ENCODE measurements at regions not wholly inside any gene's neighbourhood (a gene's known extent, or its start where the extent isn't known, plus 50 kb on each side); places are given as distances from the start of the nearest gene placed in this dataset.

DNA sequence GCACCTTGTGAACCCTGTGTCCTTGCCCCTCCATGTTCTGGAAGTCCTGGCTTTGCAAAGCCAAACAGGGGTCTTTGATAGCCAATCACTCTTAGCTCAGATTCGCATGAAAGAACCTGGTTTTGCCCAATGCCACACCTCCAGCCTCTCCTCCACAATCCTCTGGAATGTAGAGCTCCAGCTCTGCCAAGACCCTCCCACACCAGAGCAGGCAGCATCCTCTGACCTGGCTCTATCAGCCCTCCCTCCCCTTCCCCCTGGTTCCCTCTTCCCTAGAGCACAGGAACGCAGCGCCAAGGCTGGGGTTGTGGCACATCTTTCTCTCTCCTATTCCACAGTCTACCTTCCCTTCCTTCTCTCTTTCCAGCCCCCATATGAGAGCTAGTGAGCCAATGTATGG is 133.3 kb downstream of the RPLP1 start:
- TF ChIP-seq CTCF (conservative IDR thresholded peaks at IDR 0.05): no peak
- no peak overlapping the region for H3K27ac Mint-ChIP-seq (ENCODE audit: unreplicated experiment)
- peaks cover 9% of the 10 kb centered on the region for H3K4me1 Mint-ChIP-seq
- H3K9me3 Mint-ChIP-seq: no peaks in the 10 kb centered on the region
- no peak for DNase-seq (ENCODE audit: low read depth, low spot score)
- H3K27me3 Mint-ChIP-seq (ENCODE audit: low read depth): peaks cover 11% of the 10 kb centered on the region
- H3K36me3 Mint-ChIP-seq (ENCODE audit: low read depth): no peaks in the 10 kb centered on the region
- H3K4me3 Mint-ChIP-seq: no peak overlapping the region

DNA sequence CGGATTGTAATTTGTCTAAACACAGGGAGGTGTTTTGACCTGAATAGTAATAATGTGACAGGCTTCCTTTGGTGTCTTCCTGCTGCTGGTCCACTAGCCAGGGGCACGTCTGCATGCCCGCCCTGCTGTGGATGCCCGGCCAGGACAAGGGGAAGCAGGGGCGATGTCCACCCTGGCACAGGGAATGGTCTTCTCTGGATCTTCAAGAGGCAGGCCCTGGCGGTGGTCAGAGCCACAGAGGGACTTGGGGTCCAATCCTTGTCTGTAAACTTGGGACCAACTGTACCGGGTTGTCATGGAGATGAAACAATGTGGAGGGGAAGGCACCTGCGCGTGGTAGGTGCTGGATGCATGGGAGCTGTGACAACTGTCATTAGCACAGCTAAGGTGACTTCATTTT is 134.1 kb downstream of the RPLP1 start:
- Mint-ChIP-seq H3K9me3 (no peaks in the 10 kb centered on the region), H3K4me1 (peaks cover 4% of the 10 kb centered on the region), H3K27me3 (ENCODE audit: low read depth) (peaks cover 6% of the 10 kb centered on the region), H3K27ac (ENCODE audit: unreplicated experiment) (no peak overlapping the region), H3K36me3 (ENCODE audit: low read depth) (no peaks in the 10 kb centered on the region), H3K4me3 (no peak overlapping the region)
- no peak for DNase-seq (ENCODE audit: low read depth, low spot score)
- TF ChIP-seq CTCF (conservative IDR thresholded peaks at IDR 0.05): no peak

- no peak overlapping the region for H3K27ac Mint-ChIP-seq (ENCODE audit: unreplicated experiment)
- H3K4me1 Mint-ChIP-seq: peaks cover 4% of the 10 kb centered on the region
- H3K9me3 Mint-ChIP-seq: no peaks in the 10 kb centered on the region
- peaks cover 6% of the 10 kb centered on the region for H3K27me3 Mint-ChIP-seq (ENCODE audit: low read depth)
- H3K4me3 Mint-ChIP-seq: no peak overlapping the region
- no peaks in the 10 kb centered on the region for H3K36me3 Mint-ChIP-seq (ENCODE audit: low read depth)
- no peak for TF ChIP-seq CTCF (conservative IDR thresholded peaks at IDR 0.05)
- no peak for DNase-seq (ENCODE audit: low read depth, low spot score)
These were observed 135.3 kb downstream of the RPLP1 start for GRCh38 chr15:69587723-69588426.

- H3K27me3 Mint-ChIP-seq (ENCODE audit: low read depth): peaks cover 6% of the 10 kb centered on the region
- H3K4me3 Mint-ChIP-seq: no peak overlapping the region
- peaks cover 12% of the 10 kb centered on the region for H3K4me1 Mint-ChIP-seq
- no peak for DNase-seq (ENCODE audit: low read depth, low spot score)
- H3K9me3 Mint-ChIP-seq: no peaks in the 10 kb centered on the region
- H3K36me3 Mint-ChIP-seq (ENCODE audit: low read depth): no peaks in the 10 kb centered on the region
- H3K27ac Mint-ChIP-seq (ENCODE audit: unreplicated experiment): no peak overlapping the region
- TF ChIP-seq CTCF (conservative IDR thresholded peaks at IDR 0.05): no peak
These were observed 137.6 kb downstream of the RPLP1 start for GRCh38 chr15:69590201-69590710.

DNA sequence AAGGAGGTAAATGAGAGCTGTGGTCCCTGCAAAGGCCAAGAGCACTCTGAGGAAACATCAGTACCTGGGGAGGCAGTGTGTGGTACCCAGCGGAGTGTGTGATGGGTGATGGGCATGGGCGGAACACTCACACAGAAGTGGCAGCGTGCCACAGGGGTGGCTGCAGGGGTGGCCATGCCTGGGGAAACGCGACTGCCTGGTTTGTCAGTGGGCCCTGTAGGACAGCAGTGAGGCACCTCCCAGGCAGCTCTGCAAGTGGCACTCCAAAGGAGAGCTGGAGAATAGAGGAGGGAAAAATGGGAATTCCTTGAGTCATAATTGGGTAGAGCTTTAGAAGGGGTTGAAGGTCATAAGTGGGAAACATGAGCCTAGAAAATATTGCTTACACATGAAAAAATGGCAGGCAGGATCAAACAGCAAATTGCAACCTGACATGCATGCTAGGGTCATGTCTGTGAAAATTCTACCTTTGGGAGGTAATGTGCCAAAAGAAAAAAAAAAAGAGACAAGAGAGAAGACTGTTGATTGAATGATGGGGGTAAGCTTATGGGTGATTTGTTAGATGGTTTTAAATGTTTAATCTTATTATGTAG is 138.4 kb downstream of the RPLP1 start:
- no peak for DNase-seq (ENCODE audit: low read depth, low spot score)
- Mint-ChIP-seq H3K27me3 (ENCODE audit: low read depth) (peaks cover 5% of the 10 kb centered on the region), H3K27ac (ENCODE audit: unreplicated experiment) (no peak overlapping the region), H3K4me1 (peaks cover 20% of the 10 kb centered on the region), H3K9me3 (no peaks in the 10 kb centered on the region), H3K4me3 (no peak overlapping the region), H3K36me3 (ENCODE audit: low read depth) (no peaks in the 10 kb centered on the region)
- no peak for TF ChIP-seq CTCF (conservative IDR thresholded peaks at IDR 0.05)
